RWPE2 (cell line): ENCODE measurements at regions not wholly inside any gene's neighbourhood (a gene's known extent, or its start where the extent isn't known, plus 50 kb on each side); places are given as distances from the start of the nearest gene placed in this dataset.

ENCODE experiments used
- ATAC-seq: fragments of 200-7000 bp; cut with Tn5 transposase; 3 replicates; pipeline ENCODE4 v1.9.1; 2021; ENCODE audit warnings: low read depth
- DNase-seq: peaks from one replicate; pipeline ENCODE4 v3.0.0-alpha.2; 2020; ENCODE audit warnings: low spot score
- H3K27ac ChIP-seq: fragments of 450-650 bp; 2 replicates; pipeline ENCODE4 v1.5.1; 2017; ENCODE audit warnings: mild to moderate bottlenecking; ENCODE audit not compliant: poor library complexity, severe bottlenecking
- H3K27me3 ChIP-seq: fragments of 250-450 bp; sonication (Bioruptor Pico); 2 replicates; pipeline ENCODE4 v1.5.1; 2021; ENCODE audit warnings: mild to moderate bottlenecking, moderate library complexity; ENCODE audit not compliant: insufficient read depth, poor library complexity, severe bottlenecking
- H3K36me3 ChIP-seq: fragments of 250-450 bp; sonication (Bioruptor Pico); 2 replicates; pipeline ENCODE4 v1.5.1; 2020; ENCODE audit warnings: low read depth, mild to moderate bottlenecking, moderate library complexity
- H3K4me1 ChIP-seq: fragments of 250-450 bp; sonication (Bioruptor Pico); 2 replicates; pipeline ENCODE4 v1.5.1; 2021; ENCODE audit warnings: mild to moderate bottlenecking, moderate library complexity; ENCODE audit not compliant: insufficient read depth, poor library complexity, severe bottlenecking
- H3K4me3 ChIP-seq: fragments of 250-450 bp; sonication (Bioruptor Pico); 2 replicates; pipeline ENCODE4 v1.5.1; 2021; ENCODE audit warnings: mild to moderate bottlenecking, moderate library complexity; ENCODE audit not compliant: severe bottlenecking
- H3K9me3 ChIP-seq: fragments of 250-450 bp; sonication (Bioruptor Pico); 2 replicates; pipeline ENCODE4 v1.5.1; 2021; ENCODE audit warnings: mild to moderate bottlenecking, moderate library complexity; ENCODE audit not compliant: severe bottlenecking
- TF ChIP-seq, protein P1 (sequence below): fragments of 450-650 bp; IDR thresholded peaks from one replicate; pipeline ENCODE4 v1.5.1; 2017; ENCODE audit warnings: mild to moderate bottlenecking, moderate library complexity; ENCODE audit not compliant: poor library complexity, severe bottlenecking

DNA sequence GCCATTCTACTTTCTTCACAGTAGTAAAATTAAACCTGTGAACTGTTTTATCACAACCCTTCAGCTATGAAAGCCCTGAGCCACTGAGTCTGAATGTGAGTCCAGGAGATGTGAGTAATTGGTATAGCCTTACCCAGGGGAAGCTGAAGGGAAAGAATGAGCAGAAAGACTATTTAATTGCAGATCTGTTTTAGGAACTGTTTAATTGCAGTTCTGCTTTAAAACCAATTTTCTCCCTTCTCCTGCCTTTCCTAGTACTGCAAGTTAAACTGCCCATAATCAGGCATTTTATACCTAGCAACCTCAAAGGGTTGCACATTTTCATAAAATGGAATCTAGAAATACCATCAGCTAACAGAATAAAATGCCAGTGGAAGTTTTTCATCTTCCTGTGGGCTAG lies 476.7 kb downstream of the OCA2 start:
- peaks cover 21% of the 10 kb centered on the region for H3K27me3 ChIP-seq
- DNase-seq (no peak), ATAC-seq (no peak)
- no peak overlapping the region for H3K4me3 ChIP-seq
- no peaks in the 10 kb centered on the region for H3K36me3 ChIP-seq
- H3K27ac ChIP-seq = no peak overlapping the region
- H3K4me1 ChIP-seq = no peaks in the 10 kb centered on the region
- peaks cover under 1% of the 10 kb centered on the region for H3K9me3 ChIP-seq
- TF ChIP-seq, protein P1, sequence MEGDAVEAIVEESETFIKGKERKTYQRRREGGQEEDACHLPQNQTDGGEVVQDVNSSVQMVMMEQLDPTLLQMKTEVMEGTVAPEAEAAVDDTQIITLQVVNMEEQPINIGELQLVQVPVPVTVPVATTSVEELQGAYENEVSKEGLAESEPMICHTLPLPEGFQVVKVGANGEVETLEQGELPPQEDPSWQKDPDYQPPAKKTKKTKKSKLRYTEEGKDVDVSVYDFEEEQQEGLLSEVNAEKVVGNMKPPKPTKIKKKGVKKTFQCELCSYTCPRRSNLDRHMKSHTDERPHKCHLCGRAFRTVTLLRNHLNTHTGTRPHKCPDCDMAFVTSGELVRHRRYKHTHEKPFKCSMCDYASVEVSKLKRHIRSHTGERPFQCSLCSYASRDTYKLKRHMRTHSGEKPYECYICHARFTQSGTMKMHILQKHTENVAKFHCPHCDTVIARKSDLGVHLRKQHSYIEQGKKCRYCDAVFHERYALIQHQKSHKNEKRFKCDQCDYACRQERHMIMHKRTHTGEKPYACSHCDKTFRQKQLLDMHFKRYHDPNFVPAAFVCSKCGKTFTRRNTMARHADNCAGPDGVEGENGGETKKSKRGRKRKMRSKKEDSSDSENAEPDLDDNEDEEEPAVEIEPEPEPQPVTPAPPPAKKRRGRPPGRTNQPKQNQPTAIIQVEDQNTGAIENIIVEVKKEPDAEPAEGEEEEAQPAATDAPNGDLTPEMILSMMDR = no peak

DNA sequence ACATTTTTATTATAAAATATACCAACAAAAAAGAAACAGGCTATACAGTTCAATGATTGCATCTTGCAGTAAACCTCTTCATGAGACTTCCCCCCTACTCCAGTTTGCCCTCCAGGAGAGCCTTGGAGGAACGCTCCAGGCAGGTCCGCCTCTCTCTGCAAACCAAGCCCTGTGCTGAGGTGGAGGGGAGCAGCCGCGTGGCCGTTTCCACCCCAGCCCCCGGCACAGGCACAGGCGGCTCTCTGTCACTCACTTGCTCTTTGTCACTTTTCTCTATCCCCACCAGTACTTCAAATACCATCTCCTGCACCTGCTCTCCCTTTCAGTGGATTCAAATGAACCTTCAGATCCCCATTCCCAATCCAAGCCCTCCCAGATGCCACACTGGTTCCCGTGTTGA lies 479.9 kb downstream of the OCA2 start:
- H3K36me3 ChIP-seq = no peaks in the 10 kb centered on the region
- ATAC-seq (no peak), DNase-seq (no peak)
- TF ChIP-seq, protein P1 = no peak
- H3K4me3 ChIP-seq = no peak overlapping the region
- peaks cover 21% of the 10 kb centered on the region for H3K27me3 ChIP-seq
- no peak overlapping the region for H3K27ac ChIP-seq
- no peaks in the 10 kb centered on the region for H3K4me1 ChIP-seq
- no peaks in the 10 kb centered on the region for H3K9me3 ChIP-seq

DNA sequence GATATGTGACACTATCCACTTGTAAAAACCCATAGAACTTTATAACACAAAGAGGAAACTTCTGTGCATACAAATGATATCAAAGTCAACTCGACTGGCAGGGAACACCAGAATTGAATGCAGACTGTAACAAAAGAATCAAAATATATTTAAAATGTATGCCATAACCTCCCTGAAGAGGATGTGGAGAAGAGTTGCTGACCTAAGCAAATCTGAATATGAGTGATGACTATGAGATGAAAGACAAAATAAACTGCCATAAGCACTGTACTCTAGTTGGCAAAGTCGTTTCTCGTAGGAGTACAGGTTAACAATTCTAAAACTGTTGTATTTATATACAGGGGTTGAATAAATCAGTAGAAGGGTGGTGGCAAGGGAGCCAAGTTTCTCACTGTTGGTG lies 482.1 kb downstream of the OCA2 start:
- H3K36me3 ChIP-seq = no peaks in the 10 kb centered on the region

DNA sequence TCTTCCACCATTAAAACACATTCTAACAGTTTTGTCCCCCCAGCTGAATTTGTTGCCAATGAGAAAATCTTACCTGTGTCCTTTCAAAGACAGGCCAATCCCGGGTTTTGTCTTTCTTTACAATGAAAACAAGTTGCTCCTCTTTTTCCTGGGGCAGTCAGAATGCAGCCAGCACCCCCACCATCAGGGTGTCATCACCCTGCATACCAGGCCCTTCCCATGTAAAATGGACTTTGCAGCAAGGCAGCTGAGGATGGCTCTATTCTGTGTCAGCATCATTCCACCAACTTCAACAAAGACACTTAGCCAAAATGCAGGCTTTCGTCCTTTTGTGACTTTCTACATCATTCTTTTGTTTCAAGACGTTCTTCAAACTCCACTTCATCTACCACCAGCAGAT lies 490.9 kb downstream of the OCA2 start:
- Histone ChIP-seq H3K9me3 (no peaks in the 10 kb centered on the region), H3K4me3 (no peak overlapping the region), H3K27ac (no peak overlapping the region), H3K4me1 (no peaks in the 10 kb centered on the region), H3K27me3 (peaks cover 4% of the 10 kb centered on the region), H3K36me3 (no peaks in the 10 kb centered on the region)
- DNase-seq (no peak), ATAC-seq (no peak)
- TF ChIP-seq, protein P1 = no peak

More for the DNA sequence above, 482.1 kb downstream of the OCA2 start:
- ATAC-seq (no peak), DNase-seq (no peak)
- no peaks in the 10 kb centered on the region for H3K9me3 ChIP-seq
- no peaks in the 10 kb centered on the region for H3K4me1 ChIP-seq
- H3K4me3 ChIP-seq = no peak overlapping the region
- peaks cover 24% of the 10 kb centered on the region for H3K27me3 ChIP-seq
- TF ChIP-seq, protein P1 = no peak
- no peak overlapping the region for H3K27ac ChIP-seq

DNA sequence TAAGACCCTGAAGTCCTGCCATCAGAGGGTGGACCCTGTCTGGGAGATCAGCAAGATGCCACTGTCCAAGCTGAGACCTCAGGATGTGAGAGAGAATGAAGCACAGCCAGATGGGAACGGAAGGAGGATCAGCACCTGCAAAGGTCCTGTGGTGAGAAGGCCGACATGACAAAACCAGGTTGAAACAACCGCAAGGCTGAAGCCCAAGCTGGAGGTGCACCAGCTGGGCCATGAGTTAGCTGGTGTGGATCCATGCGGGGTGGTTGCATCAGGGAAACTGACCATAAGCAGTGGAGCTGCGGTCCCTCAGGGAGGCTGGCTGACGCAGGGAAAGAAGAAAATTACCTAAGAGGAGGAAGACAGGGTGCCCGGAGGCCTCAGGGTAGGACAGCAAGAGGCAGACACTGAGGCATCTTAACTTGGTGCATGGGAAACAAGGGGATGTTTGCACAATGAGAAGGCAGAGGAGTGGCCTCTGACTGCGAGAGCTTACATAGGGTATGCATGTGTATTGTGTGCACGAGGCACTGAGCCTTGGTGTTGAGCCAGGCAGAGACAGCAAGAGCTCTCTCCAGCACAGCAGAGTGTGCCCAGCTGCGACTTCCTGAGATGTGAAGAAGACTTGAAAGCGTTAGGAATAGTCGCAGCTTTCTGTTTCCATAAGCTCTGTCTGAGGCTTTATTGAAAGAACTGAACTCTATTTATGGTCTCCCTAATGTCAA lies 497.7 kb downstream of the OCA2 start:
- Histone ChIP-seq H3K9me3 (no peaks in the 10 kb centered on the region), H3K27ac (no peak overlapping the region), H3K36me3 (no peaks in the 10 kb centered on the region), H3K4me1 (no peaks in the 10 kb centered on the region), H3K4me3 (no peak overlapping the region), H3K27me3 (no peaks in the 10 kb centered on the region)
- DNase-seq = no peak
- peak; percentile 46; the same call in 2 of the 3 replicates for ATAC-seq
- TF ChIP-seq, protein P1 = no peak
